ENCODE measurements at regions not wholly inside any gene's neighbourhood (a gene's known extent, or its start where the extent isn't known, plus 50 kb on each side); places are given as distances from the start of the nearest gene placed in this dataset.
"Not testable (repeated sequence)": the region's sequence is repeated elsewhere in the genome, so short reads cannot be mapped to it uniquely, and the experiment has no call there.

GRCh38 chr9:120306561-120306960, 273.4 kb downstream of the CDK5RAP2 start:
- no peak for DNase-seq

GRCh38 chr9:120306088-120306487, 273.9 kb downstream of the CDK5RAP2 start:
- H3K9me3 ChIP-seq, result no peaks in the 10 kb centered on the region
- H3K36me3 ChIP-seq, result no peaks in the 10 kb centered on the region
- no peak overlapping the region for H3K27ac ChIP-seq
- DNase-seq, result no peak
- no peaks in the 10 kb centered on the region for H3K4me1 ChIP-seq
- H3K4me3 ChIP-seq, result no peak overlapping the region
- no peak for TF ChIP-seq CTCF (IDR thresholded peaks at IDR 0.05)
- intact Hi-C loops (cut with DNase I), result no loop called here
- H3K27me3 ChIP-seq, result no peaks in the 10 kb centered on the region
- ATAC-seq, result no peak

More at GRCh38 chr9:120306561-120306960, 273.4 kb downstream of the CDK5RAP2 start:
- H3K4me3 ChIP-seq, result no peak overlapping the region
- H3K4me1 ChIP-seq, result no peaks in the 10 kb centered on the region
- no peak for ATAC-seq
- no peaks in the 10 kb centered on the region for H3K9me3 ChIP-seq
- H3K36me3 ChIP-seq, result no peaks in the 10 kb centered on the region
- no peak overlapping the region for H3K27ac ChIP-seq
- intact Hi-C loops (cut with DNase I), result no loop called here
- no peaks in the 10 kb centered on the region for H3K27me3 ChIP-seq
- TF ChIP-seq CTCF (IDR thresholded peaks at IDR 0.05), result no peak

- ATAC-seq; H3K4me1 ChIP-seq; H3K36me3 ChIP-seq; intact Hi-C loops (cut with DNase I); DNase-seq; H3K27ac ChIP-seq; H3K27me3 ChIP-seq; H3K9me3 ChIP-seq; H3K4me3 ChIP-seq: not testable (repeated sequence)
Measured at GRCh38 chr9:120304896-120305295, 275.1 kb downstream of the CDK5RAP2 start.

GRCh38 chr9:120303519-120303918, 276.4 kb downstream of the CDK5RAP2 start:
- DNase-seq (no peak), ATAC-seq (no peak)
- no peak for TF ChIP-seq CTCF (IDR thresholded peaks at IDR 0.05)
- H3K27ac ChIP-seq, result no peak overlapping the region
- intact Hi-C loops (cut with DNase I), result no loop called here
- H3K36me3 ChIP-seq, result no peaks in the 10 kb centered on the region
- H3K9me3 ChIP-seq, result no peaks in the 10 kb centered on the region
- no peaks in the 10 kb centered on the region for H3K4me1 ChIP-seq
- no peak overlapping the region for H3K4me3 ChIP-seq
- no peaks in the 10 kb centered on the region for H3K27me3 ChIP-seq

GRCh38 chr9:120299785-120300184, 280.2 kb downstream of the CDK5RAP2 start:
- intact Hi-C loops (cut with DNase I), result no loop called here
- no peak for TF ChIP-seq CTCF (IDR thresholded peaks at IDR 0.05)
- Histone ChIP-seq H3K27ac (no peak overlapping the region), H3K4me1 (no peaks in the 10 kb centered on the region), H3K9me3 (no peaks in the 10 kb centered on the region), H3K27me3 (no peaks in the 10 kb centered on the region), H3K36me3 (no peaks in the 10 kb centered on the region), H3K4me3 (no peak overlapping the region)
- no peak for DNase-seq
- no peak for ATAC-seq

GRCh38 chr9:120294003-120294402, 286.0 kb downstream of the CDK5RAP2 start:
- Histone ChIP-seq H3K4me3 (no peak overlapping the region), H3K36me3 (no peaks in the 10 kb centered on the region), H3K4me1 (no peaks in the 10 kb centered on the region), H3K9me3 (no peaks in the 10 kb centered on the region), H3K27ac (no peak overlapping the region), H3K27me3 (no peaks in the 10 kb centered on the region)
- ATAC-seq (no peak), DNase-seq (no peak)
- intact Hi-C loops (cut with DNase I), result no loop called here
- TF ChIP-seq CTCF (IDR thresholded peaks at IDR 0.05), result no peak
